C4-2B (cell line): ENCODE measurements at regions not wholly inside any gene's neighbourhood (a gene's known extent, or its start where the extent isn't known, plus 50 kb on each side); places are given as distances from the start of the nearest gene placed in this dataset.
"Not testable (repeated sequence)": the region's sequence is repeated elsewhere in the genome, so short reads cannot be mapped to it uniquely, and the experiment has no call there.

ENCODE experiments used
- H3K27ac ChIP-seq: fragments of 450-650 bp; 2 replicates; pipeline ENCODE4 v1.5.1; 2017
- CTCF ChIP-seq: fragments of 450-650 bp; conservative IDR thresholded peaks from 2 replicates; pipeline ENCODE4 v1.5.1; 2017; ENCODE audit warnings: mild to moderate bottlenecking
- ZFX ChIP-seq: fragments of 450-650 bp; IDR thresholded peaks from 2 replicates; pipeline ENCODE4 v1.6.1; 2017

DNA sequence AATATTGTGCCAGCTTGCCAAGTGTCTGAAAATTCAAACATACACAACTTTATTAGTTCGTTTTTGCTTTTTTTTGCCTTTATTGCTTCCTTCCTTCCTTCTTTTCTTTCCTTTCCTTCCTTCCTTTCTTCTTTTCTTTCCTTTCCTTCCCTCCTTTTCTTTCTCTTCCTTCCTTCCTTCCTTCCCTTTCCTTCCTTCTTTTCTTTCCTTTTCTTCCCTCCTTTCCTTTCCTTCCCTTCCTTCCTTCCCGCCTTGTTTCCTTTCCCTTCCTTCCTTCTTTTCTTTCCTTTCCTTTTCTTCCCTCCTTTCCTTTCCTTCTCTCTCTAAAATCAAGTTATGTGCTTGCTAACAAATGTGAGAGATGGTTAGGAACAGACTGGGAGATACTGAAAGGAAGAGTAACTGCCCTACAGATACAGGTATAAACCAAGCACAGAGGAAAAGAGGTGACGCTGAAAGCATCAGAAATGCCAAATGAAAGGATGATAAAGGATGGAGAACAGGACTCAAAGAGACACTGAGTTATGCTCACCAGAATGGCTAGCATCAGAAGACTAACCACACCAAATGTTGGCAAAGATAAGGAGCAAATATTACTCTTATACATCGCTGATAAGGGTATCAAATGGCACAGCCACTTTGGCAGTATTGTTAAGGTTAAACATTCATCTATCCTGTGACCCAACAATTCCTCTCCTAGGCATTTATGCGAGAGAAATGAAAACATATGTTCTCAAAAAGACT is 151.6 kb downstream of the MREG start:
- TF ChIP-seq ZFX (no peak), CTCF (no peak)
- no peak overlapping the region for H3K27ac ChIP-seq

GRCh38 chr2:215856080-215856479 is 157.3 kb downstream of the MREG start:
- no peak overlapping the region for H3K27ac ChIP-seq
- TF ChIP-seq CTCF, result no peak
- TF ChIP-seq ZFX, result no peak

DNA sequence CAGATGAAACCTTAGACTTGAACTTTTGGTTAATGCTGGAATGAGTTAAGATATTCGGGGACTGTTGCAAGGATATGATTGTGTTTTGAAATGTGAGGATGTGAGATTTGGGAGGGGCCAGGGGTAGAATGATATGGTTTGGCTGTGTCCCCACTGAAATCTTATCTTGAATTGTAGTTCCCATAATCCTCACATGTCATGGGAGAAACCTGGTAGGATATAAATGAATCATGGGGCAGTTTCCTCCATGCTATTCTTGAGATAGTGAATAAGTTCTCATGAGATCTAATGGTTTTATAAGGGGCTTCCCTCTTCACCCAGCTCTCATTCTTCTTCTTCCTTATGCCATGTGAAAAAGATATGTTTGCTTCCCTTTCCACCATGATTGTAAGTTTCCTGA is 158.0 kb downstream of the MREG start:
- not testable (repeated sequence) for H3K27ac ChIP-seq

DNA sequence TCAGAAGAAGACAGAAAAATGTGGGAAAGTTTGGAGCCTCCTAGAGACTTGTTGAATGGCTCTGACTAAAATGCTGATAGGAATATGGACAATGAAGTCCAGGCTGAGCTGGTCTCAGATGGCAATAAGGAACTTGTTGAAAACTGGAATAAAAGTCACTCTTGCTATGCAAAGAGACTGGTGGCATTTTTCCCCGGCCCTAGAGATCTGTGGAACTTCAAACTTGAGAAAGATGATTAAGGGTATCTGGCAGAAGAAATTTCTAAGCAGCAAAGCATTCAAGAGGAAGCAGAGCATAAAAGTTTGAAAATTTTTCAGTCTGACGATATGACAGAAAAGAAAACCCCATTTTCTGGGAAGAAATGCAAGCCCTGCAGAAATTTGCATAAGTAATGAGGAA is 159.3 kb downstream of the MREG start:
- TF ChIP-seq CTCF (no peak), ZFX (no peak)
- H3K27ac ChIP-seq, result no peak overlapping the region

- TF ChIP-seq CTCF, result no peak
- no peak for TF ChIP-seq ZFX
- no peak overlapping the region for H3K27ac ChIP-seq
Observed at GRCh38 chr2:215851696-215852095, 161.7 kb downstream of the MREG start.

GRCh38 chr2:215851082-215851481 is 162.3 kb downstream of the MREG start:
- H3K27ac ChIP-seq, result no peak overlapping the region
- no peak for TF ChIP-seq ZFX
- no peak for TF ChIP-seq CTCF

- TF ChIP-seq ZFX, result no peak
- no peak overlapping the region for H3K27ac ChIP-seq
Observed at GRCh38 chr2:215850380-215850779, 163.0 kb downstream of the MREG start.

DNA sequence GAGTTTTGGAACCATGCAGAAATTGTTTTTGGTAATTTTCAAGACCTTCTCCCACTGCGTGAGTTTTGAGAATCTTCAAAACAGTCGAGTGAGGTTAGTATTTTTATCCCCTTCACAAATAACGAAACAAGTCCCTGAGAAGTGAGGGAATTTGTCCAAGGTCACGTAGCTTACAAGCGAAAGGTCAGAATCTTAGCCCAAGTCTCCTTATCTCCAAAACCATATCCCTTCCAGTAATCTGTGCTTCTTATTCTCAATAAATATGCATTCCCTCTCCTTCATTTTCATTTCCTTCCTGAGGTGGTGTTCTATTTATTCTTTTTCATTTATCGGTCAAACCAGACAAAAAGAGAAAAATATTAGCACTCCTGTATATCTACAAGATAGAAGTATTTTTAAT is 163.6 kb downstream of the MREG start:
- TF ChIP-seq ZFX (no peak), CTCF (no peak)
- H3K27ac ChIP-seq, result no peak overlapping the region
